GM19438 (cell line): ENCODE measurements at regions not wholly inside any gene's neighbourhood (a gene's known extent, or its start where the extent isn't known, plus 50 kb on each side); places are given as distances from the start of the nearest gene placed in this dataset.

Source experiments
- ATAC-seq: cut with Tn5 transposase; IDR thresholded peaks from one replicate; pipeline ENCODE4 v1.9.1; 2021; ENCODE audit warnings: low read depth; ENCODE audit not compliant: unreplicated experiment

GRCh38 chr17:79524213-79525187, 86.4 kb downstream of the RBFOX3 start:
- no peak for ATAC-seq

- no peak for ATAC-seq
Measured at GRCh38 chr17:79522414-79522813, 88.4 kb downstream of the RBFOX3 start.

GRCh38 chr17:79521225-79521624, 89.6 kb downstream of the RBFOX3 start:
- no peak for ATAC-seq

GRCh38 chr17:79520167-79521165, 90.4 kb downstream of the RBFOX3 start:
- ATAC-seq: no peak

- no peak for ATAC-seq
Measured at GRCh38 chr17:79519601-79520000, 91.2 kb downstream of the RBFOX3 start.

GRCh38 chr17:79518585-79519523, 92.0 kb downstream of the RBFOX3 start:
- no peak for ATAC-seq

- no peak for ATAC-seq
Measured at GRCh38 chr17:79517827-79518584, 92.8 kb downstream of the RBFOX3 start.

- no peak for ATAC-seq
Measured at GRCh38 chr17:79515646-79516571, 94.9 kb downstream of the RBFOX3 start.

GRCh38 chr17:79515110-79515509, 95.7 kb downstream of the RBFOX3 start:
- no peak for ATAC-seq

GRCh38 chr17:79513820-79514535, 96.9 kb downstream of the RBFOX3 start:
- no peak for ATAC-seq

- ATAC-seq: no peak
Measured at GRCh38 chr17:79513206-79513605, 97.6 kb downstream of the RBFOX3 start.

- ATAC-seq: no peak
Measured at GRCh38 chr17:79511471-79511870, 99.4 kb downstream of the RBFOX3 start.

GRCh38 chr17:79510071-79510470, 100.8 kb downstream of the RBFOX3 start:
- no peak for ATAC-seq

GRCh38 chr17:79509490-79509889, 101.4 kb downstream of the RBFOX3 start:
- no peak for ATAC-seq

- ATAC-seq: no peak
Measured at GRCh38 chr17:79509008-79509407, 101.8 kb downstream of the RBFOX3 start.

GRCh38 chr17:79508291-79508716, 102.5 kb downstream of the RBFOX3 start:
- no peak for ATAC-seq

- no peak for ATAC-seq
Measured at GRCh38 chr17:79506955-79507354, 103.9 kb downstream of the RBFOX3 start.
